Nephron progenitor cell (in vitro differentiated cells): ENCODE measurements at regions not wholly inside any gene's neighbourhood (a gene's known extent, or its start where the extent isn't known, plus 50 kb on each side); places are given as distances from the start of the nearest gene placed in this dataset.
A peak's percentile ranks its signal among the peaks of the same experiment; 100 is the strongest.
"Not testable (repeated sequence)": the region's sequence is repeated elsewhere in the genome, so short reads cannot be mapped to it uniquely, and the experiment has no call there.

Source experiments
- DNase-seq: peaks from one replicate; pipeline ENCODE4 v3.0.0; 2021
- H3K27ac Mint-ChIP-seq: 2 replicates; pipeline ENCODE4 v1.8.0; 2021; ENCODE audit warnings: mild to moderate bottlenecking, moderate library complexity, mixed read lengths
- H3K27me3 Mint-ChIP-seq: 2 replicates; pipeline ENCODE4 v1.8.0; 2021; ENCODE audit warnings: mild to moderate bottlenecking, low read depth, mixed read lengths; ENCODE audit not compliant: poor library complexity
- H3K36me3 Mint-ChIP-seq: 2 replicates; pipeline ENCODE4 v1.8.0; 2021; ENCODE audit warnings: low read depth, mixed read lengths
- H3K4me1 Mint-ChIP-seq: 2 replicates; pipeline ENCODE4 v1.8.0; 2021; ENCODE audit warnings: mixed read lengths
- H3K4me3 Mint-ChIP-seq: 2 replicates; pipeline ENCODE4 v1.8.0; 2021; ENCODE audit warnings: mild to moderate bottlenecking, moderate library complexity, mixed read lengths
- H3K9me3 Mint-ChIP-seq: 2 replicates; pipeline ENCODE4 v1.8.0; 2021; ENCODE audit warnings: mild to moderate bottlenecking, moderate library complexity, mixed read lengths

DNA sequence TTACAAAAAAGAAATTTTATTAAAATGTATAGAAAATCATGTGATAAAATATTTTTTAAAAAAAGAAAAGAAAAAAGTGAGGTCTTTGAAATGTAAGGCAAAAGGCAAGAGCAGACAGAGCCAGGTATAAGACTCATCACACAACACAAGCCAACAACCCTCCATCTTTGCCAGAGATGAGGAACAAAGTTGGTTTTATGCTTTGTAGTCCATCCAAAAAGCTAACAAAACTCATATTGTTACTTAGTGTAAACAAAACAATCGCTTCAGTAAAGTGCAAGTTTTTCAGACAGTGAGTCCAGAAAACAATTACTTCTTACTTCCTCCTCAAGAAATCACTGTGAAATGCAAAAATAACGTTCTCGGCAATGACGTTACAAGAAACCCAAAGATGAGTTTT lies 233.9 kb upstream of the FRG1 start:
- not testable (repeated sequence) for H3K27me3 Mint-ChIP-seq, H3K4me1 Mint-ChIP-seq, H3K36me3 Mint-ChIP-seq, H3K4me3 Mint-ChIP-seq, DNase-seq, H3K27ac Mint-ChIP-seq
- H3K9me3 Mint-ChIP-seq, result peaks cover 36% of the 10 kb centered on the region

DNA sequence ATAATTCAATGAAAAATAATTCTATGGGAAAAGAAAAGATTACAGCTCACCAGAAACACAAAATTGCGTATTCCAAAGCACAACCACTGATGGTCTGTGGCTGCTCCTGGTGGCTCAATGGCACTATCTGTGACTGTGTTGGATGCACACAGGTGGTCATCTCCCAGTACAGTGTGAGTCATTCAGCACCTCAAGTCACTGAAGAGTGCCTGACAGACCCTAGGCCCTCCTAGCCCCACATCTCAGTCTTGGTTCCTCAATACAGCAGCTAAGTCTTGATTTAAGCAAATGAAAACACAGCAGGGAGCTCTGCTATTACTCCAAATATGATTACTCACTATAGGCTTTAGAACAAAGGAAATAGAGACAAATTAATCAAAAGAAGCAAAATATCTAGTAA lies 233.4 kb upstream of the FRG1 start:
- H3K4me3 Mint-ChIP-seq, H3K36me3 Mint-ChIP-seq, H3K27ac Mint-ChIP-seq, H3K4me1 Mint-ChIP-seq, DNase-seq, H3K27me3 Mint-ChIP-seq: not testable (repeated sequence)
- H3K9me3 Mint-ChIP-seq, result peaks cover 33% of the 10 kb centered on the region

DNA sequence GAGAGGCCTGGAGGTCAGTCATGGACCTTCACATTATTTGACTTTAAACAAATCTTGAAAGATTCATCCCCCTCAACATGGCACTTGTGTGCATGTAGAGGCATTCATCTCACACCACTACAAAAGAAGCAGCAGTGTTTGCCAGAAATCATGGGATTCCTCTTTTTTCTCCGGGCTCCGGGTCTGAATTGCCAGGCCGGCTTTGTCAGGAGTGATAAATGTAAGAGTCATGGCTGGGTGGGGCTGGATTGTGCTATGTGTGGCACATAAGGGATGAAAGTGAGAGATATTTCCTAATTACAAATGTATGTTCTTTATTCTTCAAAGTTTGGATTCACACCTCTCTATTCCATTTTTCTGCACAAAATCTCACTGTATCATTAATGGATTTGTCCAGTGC lies 228.7 kb upstream of the FRG1 start:
- H3K9me3 Mint-ChIP-seq, result peaks cover 43% of the 10 kb centered on the region
- not testable (repeated sequence) for H3K27me3 Mint-ChIP-seq, H3K27ac Mint-ChIP-seq, H3K36me3 Mint-ChIP-seq, H3K4me1 Mint-ChIP-seq, H3K4me3 Mint-ChIP-seq, DNase-seq

DNA sequence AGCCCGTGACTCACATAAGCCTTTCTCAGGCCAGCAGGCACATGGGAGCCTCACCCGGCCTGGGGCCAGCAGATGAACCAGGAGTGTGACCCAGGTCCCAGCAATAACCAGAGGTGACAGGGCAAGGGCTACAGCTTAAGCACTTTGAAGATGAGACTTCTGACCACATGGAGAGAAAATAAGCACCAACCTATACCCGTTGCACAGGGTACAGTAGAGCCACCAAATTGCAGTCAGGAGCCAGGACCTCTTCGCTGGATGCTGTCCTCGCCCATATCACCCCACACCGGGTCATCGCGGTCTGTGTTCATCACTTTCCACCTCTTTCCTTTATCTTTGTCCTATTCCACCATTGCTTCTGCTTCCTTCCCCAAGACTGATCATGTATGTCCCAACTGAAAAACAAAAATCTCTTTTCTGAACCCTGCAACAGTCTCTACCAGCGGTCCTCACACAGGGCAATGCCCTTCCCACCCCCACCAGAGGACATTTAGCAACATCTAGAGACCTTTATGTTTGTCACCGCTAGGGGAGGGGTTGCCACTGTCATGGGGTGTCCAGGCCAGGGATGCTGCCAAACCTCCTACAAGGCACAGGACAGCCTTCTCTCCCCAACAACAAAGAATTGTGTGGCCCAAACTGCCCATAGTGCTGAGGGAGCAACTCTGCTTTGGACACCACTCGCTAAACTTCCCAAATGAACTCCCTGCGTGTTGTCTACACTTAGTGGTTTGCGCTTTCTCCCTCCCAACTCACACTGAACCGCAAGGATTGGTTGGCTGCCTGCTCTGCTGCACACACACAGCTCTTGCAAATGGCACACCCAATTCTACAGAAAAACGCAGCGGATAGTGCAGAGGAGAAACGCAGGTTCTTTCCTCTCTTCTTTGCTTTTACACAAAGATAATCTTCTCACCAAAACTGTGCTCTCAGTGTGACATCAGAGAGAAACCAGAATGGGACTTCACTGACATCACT lies 219.4 kb upstream of the FRG1 start:
- not testable (repeated sequence) for DNase-seq, H3K36me3 Mint-ChIP-seq, H3K27me3 Mint-ChIP-seq, H3K27ac Mint-ChIP-seq, H3K4me1 Mint-ChIP-seq
- Mint-ChIP-seq H3K9me3 (peaks cover 74% of the 10 kb centered on the region), H3K4me3 (peak overlapping the region; percentile 69)

DNA sequence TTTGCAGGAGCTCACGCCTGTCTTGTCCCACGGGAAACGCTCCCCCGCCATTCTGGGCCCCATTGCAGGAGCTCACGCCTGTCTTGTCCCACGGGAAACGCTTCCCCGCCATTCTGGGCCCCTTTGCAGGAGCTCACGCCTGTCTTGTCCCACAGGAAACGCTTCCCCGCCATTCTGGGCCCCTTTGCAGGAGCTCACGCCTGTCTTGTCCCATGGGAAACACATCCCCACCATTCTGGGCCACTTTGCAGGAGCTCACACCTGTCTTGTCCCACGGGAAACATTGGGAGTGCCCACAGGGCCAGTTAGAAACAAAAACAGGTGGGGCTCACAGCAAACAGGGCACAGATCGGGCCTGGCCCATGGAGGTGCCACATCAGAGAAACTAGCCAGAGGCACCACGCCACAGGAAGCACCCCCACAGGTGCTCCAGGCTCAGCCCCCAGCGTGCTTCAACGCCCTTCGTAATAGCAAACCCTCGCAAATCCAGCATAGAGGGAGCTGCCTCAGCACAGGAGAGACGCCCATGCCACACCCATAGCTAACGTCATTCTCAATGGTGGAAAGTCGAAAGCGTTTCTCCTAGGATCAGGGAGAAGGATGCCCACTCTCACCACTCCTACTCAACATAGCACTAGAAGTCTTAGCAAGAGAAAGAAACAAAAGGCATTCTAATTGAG lies 218.2 kb upstream of the FRG1 start:
- H3K9me3 Mint-ChIP-seq, result peaks cover 77% of the 10 kb centered on the region
- not testable (repeated sequence) for H3K36me3 Mint-ChIP-seq, H3K27me3 Mint-ChIP-seq, H3K27ac Mint-ChIP-seq, H3K4me1 Mint-ChIP-seq
- peak; percentile 1 for DNase-seq
- H3K4me3 Mint-ChIP-seq, result peak overlapping the region; percentile 36

DNA sequence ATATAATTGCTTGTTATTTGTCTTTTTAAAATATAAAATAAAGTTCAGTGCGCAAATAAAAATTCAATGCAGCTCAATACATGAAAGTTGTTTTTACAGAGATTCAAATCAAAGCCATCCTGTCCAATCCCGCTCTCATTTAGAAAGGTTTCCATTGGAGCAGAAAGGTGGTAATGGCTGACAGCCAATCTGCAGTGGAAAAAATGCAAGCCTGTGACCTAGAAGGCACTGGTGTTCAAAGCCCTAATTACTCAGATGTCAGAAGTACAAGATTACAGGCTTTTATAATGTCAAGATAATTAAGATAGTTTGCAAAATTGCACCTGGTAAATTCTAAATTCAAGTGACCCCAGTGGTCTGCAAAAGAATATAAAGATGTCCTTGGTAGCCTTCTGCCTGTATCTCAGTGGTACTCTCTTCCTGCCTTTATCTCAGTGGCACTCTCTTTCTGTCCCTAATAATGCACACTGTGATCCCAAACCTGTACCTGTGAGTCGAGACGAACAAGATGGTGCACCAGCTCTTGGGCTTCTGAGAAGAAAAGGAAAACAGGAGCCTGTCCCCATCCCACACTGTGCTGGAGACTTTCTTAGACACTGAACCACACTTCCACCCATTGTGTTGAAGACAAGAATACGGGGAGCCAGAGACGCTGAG lies 212.6 kb upstream of the FRG1 start:
- H3K9me3 Mint-ChIP-seq, result peaks cover 70% of the 10 kb centered on the region
- H3K4me1 Mint-ChIP-seq, H3K4me3 Mint-ChIP-seq, H3K27me3 Mint-ChIP-seq, DNase-seq, H3K36me3 Mint-ChIP-seq, H3K27ac Mint-ChIP-seq: not testable (repeated sequence)

DNA sequence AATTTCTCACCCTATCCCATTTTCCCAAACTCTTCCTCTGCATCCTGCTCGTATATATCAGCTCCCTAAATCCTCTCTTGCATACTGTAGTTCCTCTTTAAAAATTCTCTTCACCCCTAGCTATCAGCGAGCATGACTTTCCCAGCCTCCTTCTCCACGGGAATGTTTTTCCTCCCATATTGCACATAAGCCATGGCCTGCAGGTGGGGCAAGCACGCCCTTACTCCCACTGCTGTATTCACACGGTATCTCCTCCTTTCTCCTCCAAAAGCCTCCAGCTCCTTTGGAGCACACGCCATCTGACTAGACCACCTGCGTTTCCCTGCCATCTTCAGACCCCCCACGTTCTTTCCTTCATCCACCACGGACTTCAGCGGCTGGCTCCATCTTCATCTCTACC lies 208.7 kb upstream of the FRG1 start:
- H3K4me3 Mint-ChIP-seq, DNase-seq, H3K36me3 Mint-ChIP-seq, H3K27ac Mint-ChIP-seq, H3K4me1 Mint-ChIP-seq, H3K27me3 Mint-ChIP-seq: not testable (repeated sequence)
- peaks cover 73% of the 10 kb centered on the region for H3K9me3 Mint-ChIP-seq

DNA sequence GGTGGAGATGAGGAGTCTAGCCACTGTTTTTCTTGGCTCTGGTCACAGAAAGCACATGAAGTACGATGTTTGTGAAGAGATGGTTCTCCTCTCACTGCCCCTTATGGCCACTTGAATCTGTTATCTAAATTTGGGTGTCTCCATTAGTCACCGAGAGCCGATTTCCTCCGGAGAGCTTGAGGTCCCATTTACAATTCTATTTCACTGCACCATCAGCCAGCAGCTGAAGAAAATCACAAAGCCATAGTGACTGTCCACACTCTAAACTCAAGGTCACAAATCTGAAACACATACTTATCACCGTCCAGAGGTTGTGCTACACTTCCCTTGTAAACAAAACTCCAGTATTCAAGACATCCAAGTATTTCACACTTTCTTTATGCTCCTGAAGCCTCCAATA lies 207.2 kb upstream of the FRG1 start:
- H3K9me3 Mint-ChIP-seq, result peaks cover 80% of the 10 kb centered on the region
- H3K4me1 Mint-ChIP-seq, H3K4me3 Mint-ChIP-seq, H3K36me3 Mint-ChIP-seq, DNase-seq, H3K27me3 Mint-ChIP-seq, H3K27ac Mint-ChIP-seq: not testable (repeated sequence)

DNA sequence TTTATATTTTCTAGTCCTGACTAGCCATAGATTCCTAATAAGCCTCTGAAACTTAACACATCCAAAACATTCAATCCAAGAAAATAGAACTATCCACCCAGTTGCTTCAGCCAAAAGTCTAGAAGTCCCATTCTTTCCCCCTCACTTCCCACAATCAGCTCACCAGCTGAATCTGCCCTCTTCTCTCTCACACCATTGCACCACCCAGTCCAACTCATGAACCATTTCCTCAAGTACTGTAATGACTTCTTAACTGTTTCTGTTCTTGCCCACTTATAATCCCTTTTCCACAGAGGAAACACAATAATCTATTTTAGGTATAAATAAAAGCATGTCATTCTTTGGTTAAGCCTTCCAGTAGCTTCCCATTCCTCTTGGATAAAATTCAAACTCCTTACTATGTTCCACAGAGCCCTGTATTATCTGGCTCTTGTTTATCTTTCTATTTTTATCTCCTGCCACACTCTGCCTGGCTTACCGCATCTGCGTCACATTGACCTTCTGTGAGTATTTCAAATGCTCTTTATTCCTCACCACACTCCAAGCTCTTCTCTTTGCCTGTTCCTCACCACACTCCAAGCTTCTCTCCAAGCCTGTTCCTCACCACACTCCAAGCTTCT lies 205.9 kb upstream of the FRG1 start:
- H3K9me3 Mint-ChIP-seq, result peaks cover 81% of the 10 kb centered on the region
- not testable (repeated sequence) for H3K4me3 Mint-ChIP-seq, H3K36me3 Mint-ChIP-seq, DNase-seq, H3K4me1 Mint-ChIP-seq, H3K27me3 Mint-ChIP-seq, H3K27ac Mint-ChIP-seq

DNA sequence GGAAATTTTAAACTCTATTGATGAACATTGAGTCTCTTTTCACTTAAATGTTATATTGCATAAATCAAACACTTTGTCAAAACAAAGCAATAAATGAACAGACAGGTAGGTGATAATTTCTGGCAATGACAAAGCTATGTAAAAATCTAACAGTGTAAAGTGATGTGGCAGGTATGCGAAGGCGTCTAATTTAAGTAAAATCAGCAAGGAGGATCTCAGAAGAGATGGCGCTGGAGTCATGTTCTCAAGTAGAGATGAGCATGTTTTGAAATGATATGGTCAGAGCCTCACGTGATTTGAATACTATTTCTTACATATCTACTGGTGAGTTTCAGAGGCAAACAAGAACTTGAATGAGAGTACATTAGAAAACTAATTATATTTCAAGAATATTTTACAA lies 204.0 kb upstream of the FRG1 start:
- H3K9me3 Mint-ChIP-seq, result peaks cover 83% of the 10 kb centered on the region
- not testable (repeated sequence) for H3K27ac Mint-ChIP-seq, H3K36me3 Mint-ChIP-seq, H3K27me3 Mint-ChIP-seq, H3K4me3 Mint-ChIP-seq, H3K4me1 Mint-ChIP-seq, DNase-seq

DNA sequence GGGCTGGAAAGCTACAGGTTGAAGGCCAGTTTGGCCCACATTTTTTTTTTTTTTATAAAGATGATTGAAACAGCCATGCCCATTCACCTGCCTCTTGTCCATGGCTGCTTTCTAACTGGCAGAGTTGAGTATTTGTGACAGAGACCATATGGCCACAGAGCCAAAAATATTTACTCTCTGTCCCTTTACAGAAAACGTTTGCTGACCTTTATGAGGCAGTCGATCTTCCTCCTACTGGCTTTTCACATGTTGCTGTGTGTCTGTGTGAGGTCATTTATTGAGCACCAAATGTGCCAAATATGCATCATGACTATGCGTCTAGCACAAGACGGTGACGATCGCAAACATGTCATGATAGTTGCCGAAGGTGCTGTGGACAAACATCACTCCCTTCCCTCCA lies 200.6 kb upstream of the FRG1 start:
- not testable (repeated sequence) for H3K36me3 Mint-ChIP-seq, H3K4me1 Mint-ChIP-seq, H3K27me3 Mint-ChIP-seq, H3K27ac Mint-ChIP-seq, DNase-seq, H3K4me3 Mint-ChIP-seq
- peaks cover 81% of the 10 kb centered on the region for H3K9me3 Mint-ChIP-seq
